ENCODE measurements at regions not wholly inside any gene's neighbourhood (a gene's known extent, or its start where the extent isn't known, plus 50 kb on each side); places are given as distances from the start of the nearest gene placed in this dataset.
"Not testable (repeated sequence)": the region's sequence is repeated elsewhere in the genome, so short reads cannot be mapped to it uniquely, and the experiment has no call there.

DNA sequence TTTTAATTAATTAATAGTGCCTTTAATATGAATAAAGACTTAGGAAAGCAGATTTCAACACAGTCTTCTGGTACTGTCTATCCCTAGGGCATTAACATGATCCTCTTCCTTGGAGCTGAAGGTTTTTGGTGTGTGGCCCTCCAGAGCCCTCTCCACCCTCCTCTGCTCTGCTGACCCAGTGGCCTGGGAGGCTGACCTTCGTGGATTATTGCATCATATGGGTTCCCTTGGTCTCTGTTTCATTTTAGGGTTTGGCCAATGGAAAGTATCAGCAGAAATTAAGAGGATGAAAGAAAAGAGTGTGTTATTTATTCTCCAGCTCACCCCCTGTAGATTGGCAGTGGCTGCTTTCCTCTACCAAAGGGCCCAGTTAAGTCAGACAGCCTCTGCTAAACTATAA is 73.8 kb upstream of the KIF2A start:
- H3K27ac ChIP-seq (ENCODE audit: low read length); H3K27me3 ChIP-seq (ENCODE audit: control insufficient read depth, insufficient read depth, low read length); H3K9me3 ChIP-seq (replicated peaks; ENCODE audit: control insufficient read depth, low read depth, low read length); H3K36me3 ChIP-seq (ENCODE audit: control insufficient read depth, insufficient read depth, low read length); DNase-seq; H3K4me3 ChIP-seq (ENCODE audit: low read length); H3K4me1 ChIP-seq (ENCODE audit: control insufficient read depth, insufficient read depth, low read length): not testable (repeated sequence)
- no CpG with 5 or more reads among the region's 1 CpG for WGBS (ENCODE audit: insufficient coverage)

- 71% methylated on average over 2 of the region's 6 CpGs for WGBS (ENCODE audit: insufficient coverage)
- not testable (repeated sequence) for H3K4me1 ChIP-seq (ENCODE audit: control insufficient read depth, insufficient read depth, low read length)
These were observed 72.6 kb upstream of the KIF2A start for GRCh38 chr5:62233083-62234046.

DNA sequence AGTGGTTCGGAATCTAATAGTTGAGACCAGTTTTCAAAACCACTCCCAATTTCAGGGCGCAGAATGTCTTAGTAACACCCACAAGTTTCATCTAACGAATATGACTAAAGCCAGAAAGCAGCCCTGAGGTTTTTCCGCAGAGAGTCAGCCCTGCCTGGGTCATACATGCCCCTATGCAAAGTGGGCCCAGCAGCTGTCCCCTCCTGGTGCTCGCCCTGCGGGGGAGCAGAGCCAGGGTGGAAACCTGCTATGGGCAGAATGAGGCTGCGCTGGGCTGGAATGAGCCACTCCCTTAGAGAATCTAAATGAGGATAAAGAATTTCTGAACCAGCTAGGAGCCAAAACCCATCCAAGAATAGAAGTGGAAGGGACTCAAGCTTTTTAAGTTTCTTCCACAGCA is 69.4 kb upstream of the KIF2A start:
- not testable (repeated sequence) for H3K4me1 ChIP-seq (ENCODE audit: control insufficient read depth, insufficient read depth, low read length); H3K27ac ChIP-seq (ENCODE audit: low read length); H3K4me3 ChIP-seq (ENCODE audit: low read length); H3K9me3 ChIP-seq (replicated peaks; ENCODE audit: control insufficient read depth, low read depth, low read length); H3K27me3 ChIP-seq (ENCODE audit: control insufficient read depth, insufficient read depth, low read length); H3K36me3 ChIP-seq (ENCODE audit: control insufficient read depth, insufficient read depth, low read length)
- DNase-seq: peak; percentile 38
- 60% methylated on average over 1 of the region's 7 CpGs for WGBS (ENCODE audit: insufficient coverage)

More at GRCh38 chr5:62233083-62234046, 72.6 kb upstream of the KIF2A start:
- not testable (repeated sequence) for H3K9me3 ChIP-seq (replicated peaks; ENCODE audit: control insufficient read depth, low read depth, low read length); H3K27me3 ChIP-seq (ENCODE audit: control insufficient read depth, insufficient read depth, low read length); H3K4me3 ChIP-seq (ENCODE audit: low read length); H3K36me3 ChIP-seq (ENCODE audit: control insufficient read depth, insufficient read depth, low read length)
- peak; percentile 7 for DNase-seq
- peak overlapping the region; percentile 47 for H3K27ac ChIP-seq (ENCODE audit: low read length)

DNA sequence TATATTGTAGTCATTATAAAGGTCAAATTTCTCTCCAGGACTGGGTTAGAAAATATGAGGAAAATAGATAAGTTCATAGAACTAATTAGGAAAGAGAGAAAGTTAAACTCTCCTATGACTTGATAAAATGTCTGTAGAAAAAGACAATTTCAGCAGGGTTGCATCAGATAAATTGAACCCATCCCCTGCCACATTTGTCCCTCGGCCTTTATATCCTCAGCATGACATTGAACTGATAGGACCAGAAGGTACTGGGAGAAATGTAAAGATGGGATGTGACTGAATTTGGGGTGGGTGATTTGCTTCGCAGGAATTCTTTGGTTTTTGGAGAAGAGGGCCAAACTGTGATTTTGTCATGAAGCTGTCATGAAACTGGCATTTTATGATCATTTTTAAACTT is 68.1 kb upstream of the KIF2A start:
- not testable (repeated sequence) for H3K36me3 ChIP-seq (ENCODE audit: control insufficient read depth, insufficient read depth, low read length); H3K27me3 ChIP-seq (ENCODE audit: control insufficient read depth, insufficient read depth, low read length); H3K4me1 ChIP-seq (ENCODE audit: control insufficient read depth, insufficient read depth, low read length); H3K4me3 ChIP-seq (ENCODE audit: low read length); DNase-seq; H3K27ac ChIP-seq (ENCODE audit: low read length); H3K9me3 ChIP-seq (replicated peaks; ENCODE audit: control insufficient read depth, low read depth, low read length)
- WGBS (ENCODE audit: insufficient coverage): no CpG with 5 or more reads among the region's 2 CpGs

- not testable (repeated sequence) for H3K9me3 ChIP-seq (replicated peaks; ENCODE audit: control insufficient read depth, low read depth, low read length); H3K36me3 ChIP-seq (ENCODE audit: control insufficient read depth, insufficient read depth, low read length); DNase-seq; H3K4me3 ChIP-seq (ENCODE audit: low read length); H3K4me1 ChIP-seq (ENCODE audit: control insufficient read depth, insufficient read depth, low read length); H3K27ac ChIP-seq (ENCODE audit: low read length); H3K27me3 ChIP-seq (ENCODE audit: control insufficient read depth, insufficient read depth, low read length)
- no CpG with 5 or more reads among the region's 3 CpGs for WGBS (ENCODE audit: insufficient coverage)
These were observed 67.4 kb upstream of the KIF2A start for GRCh38 chr5:62238584-62238983.

DNA sequence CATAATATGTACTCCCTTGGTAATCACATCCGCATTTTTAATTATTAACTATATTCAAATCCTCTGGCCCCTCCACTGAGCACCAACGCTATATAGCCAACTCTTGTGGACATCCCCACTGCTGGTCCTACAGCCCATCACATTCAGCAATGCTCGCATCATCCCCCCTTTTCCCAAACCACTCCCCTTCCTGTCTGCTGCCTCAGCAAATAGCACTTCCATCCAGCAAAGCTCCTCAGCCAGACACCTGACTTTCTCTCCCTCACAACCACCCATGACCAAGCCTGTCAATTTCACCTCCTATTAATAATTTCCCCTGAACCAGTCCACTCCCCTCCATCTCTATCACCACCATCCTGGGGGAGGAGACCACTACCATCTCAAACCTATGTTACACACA is 65.5 kb upstream of the KIF2A start:
- H3K27ac ChIP-seq (ENCODE audit: low read length); H3K4me1 ChIP-seq (ENCODE audit: control insufficient read depth, insufficient read depth, low read length); DNase-seq; H3K36me3 ChIP-seq (ENCODE audit: control insufficient read depth, insufficient read depth, low read length); H3K27me3 ChIP-seq (ENCODE audit: control insufficient read depth, insufficient read depth, low read length); H3K4me3 ChIP-seq (ENCODE audit: low read length); H3K9me3 ChIP-seq (replicated peaks; ENCODE audit: control insufficient read depth, low read depth, low read length): not testable (repeated sequence)
- 72% methylated on average over 2 of the region's 3 CpGs for WGBS (ENCODE audit: insufficient coverage)

GRCh38 chr5:62242000-62242399 is 64.0 kb upstream of the KIF2A start:
- H3K36me3 ChIP-seq (ENCODE audit: control insufficient read depth, insufficient read depth, low read length); DNase-seq; H3K27me3 ChIP-seq (ENCODE audit: control insufficient read depth, insufficient read depth, low read length); H3K4me1 ChIP-seq (ENCODE audit: control insufficient read depth, insufficient read depth, low read length); H3K9me3 ChIP-seq (replicated peaks; ENCODE audit: control insufficient read depth, low read depth, low read length); H3K27ac ChIP-seq (ENCODE audit: low read length); H3K4me3 ChIP-seq (ENCODE audit: low read length): not testable (repeated sequence)
- no CpG with 5 or more reads among the region's 5 CpGs for WGBS (ENCODE audit: insufficient coverage)

GRCh38 chr5:62243046-62243445 is 63.0 kb upstream of the KIF2A start:
- not testable (repeated sequence) for DNase-seq; H3K27me3 ChIP-seq (ENCODE audit: control insufficient read depth, insufficient read depth, low read length); H3K4me1 ChIP-seq (ENCODE audit: control insufficient read depth, insufficient read depth, low read length); H3K27ac ChIP-seq (ENCODE audit: low read length); H3K9me3 ChIP-seq (replicated peaks; ENCODE audit: control insufficient read depth, low read depth, low read length); H3K4me3 ChIP-seq (ENCODE audit: low read length); H3K36me3 ChIP-seq (ENCODE audit: control insufficient read depth, insufficient read depth, low read length)
- WGBS (ENCODE audit: insufficient coverage): no CpG with 5 or more reads among the region's 2 CpGs

DNA sequence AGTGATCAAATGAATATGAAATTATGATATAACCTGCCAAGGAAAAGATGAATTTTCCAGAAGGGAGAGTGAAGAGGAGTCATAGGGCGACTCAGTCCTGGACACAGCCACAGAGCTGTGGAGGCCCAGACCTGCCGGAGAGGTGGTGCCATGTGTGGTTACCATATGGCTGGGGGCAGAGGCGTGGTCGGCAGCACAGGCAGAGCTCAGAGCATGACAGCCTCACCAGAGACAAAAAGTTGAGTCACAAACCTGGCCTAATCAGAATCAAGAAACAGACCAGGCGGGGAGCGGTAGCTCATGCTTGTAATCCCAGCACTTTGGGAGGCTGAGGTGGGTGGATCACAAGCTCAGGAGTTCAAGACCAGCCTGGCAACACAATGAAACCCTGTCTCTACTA is 57.8 kb upstream of the KIF2A start:
- not testable (repeated sequence) for H3K9me3 ChIP-seq (replicated peaks; ENCODE audit: control insufficient read depth, low read depth, low read length); H3K4me1 ChIP-seq (ENCODE audit: control insufficient read depth, insufficient read depth, low read length); H3K27me3 ChIP-seq (ENCODE audit: control insufficient read depth, insufficient read depth, low read length); H3K4me3 ChIP-seq (ENCODE audit: low read length); DNase-seq; H3K36me3 ChIP-seq (ENCODE audit: control insufficient read depth, insufficient read depth, low read length); H3K27ac ChIP-seq (ENCODE audit: low read length)
- WGBS (ENCODE audit: insufficient coverage): 72% methylated on average over 4 of the region's 6 CpGs

- not testable (repeated sequence) for H3K4me3 ChIP-seq (ENCODE audit: low read length); H3K4me1 ChIP-seq (ENCODE audit: control insufficient read depth, insufficient read depth, low read length); H3K27ac ChIP-seq (ENCODE audit: low read length); H3K27me3 ChIP-seq (ENCODE audit: control insufficient read depth, insufficient read depth, low read length); H3K9me3 ChIP-seq (replicated peaks; ENCODE audit: control insufficient read depth, low read depth, low read length); H3K36me3 ChIP-seq (ENCODE audit: control insufficient read depth, insufficient read depth, low read length); DNase-seq
- no CpG with 5 or more reads among the region's 3 CpGs for WGBS (ENCODE audit: insufficient coverage)
These were observed 55.9 kb upstream of the KIF2A start for GRCh38 chr5:62250085-62250484.

DNA sequence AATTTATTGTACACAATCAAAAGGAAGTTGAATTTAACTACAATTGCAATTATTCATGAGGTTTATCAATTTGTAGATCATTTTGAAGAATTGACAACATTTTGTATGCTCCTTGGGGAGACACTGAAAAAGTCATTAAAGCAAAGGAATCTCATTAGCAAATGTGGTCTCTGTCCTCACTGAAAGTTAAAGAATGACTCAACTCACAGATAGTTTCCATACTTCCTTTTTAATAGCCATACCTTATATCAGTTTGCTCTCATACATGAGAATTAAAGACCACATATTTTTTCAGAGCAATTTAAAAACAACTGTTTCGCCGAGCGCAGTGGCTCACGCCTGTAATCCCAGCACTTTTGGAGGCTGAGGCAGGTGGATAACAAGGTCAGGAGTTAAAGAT is 55.1 kb upstream of the KIF2A start:
- not testable (repeated sequence) for H3K4me3 ChIP-seq (ENCODE audit: low read length); H3K27me3 ChIP-seq (ENCODE audit: control insufficient read depth, insufficient read depth, low read length); DNase-seq; H3K36me3 ChIP-seq (ENCODE audit: control insufficient read depth, insufficient read depth, low read length); H3K9me3 ChIP-seq (replicated peaks; ENCODE audit: control insufficient read depth, low read depth, low read length); H3K4me1 ChIP-seq (ENCODE audit: control insufficient read depth, insufficient read depth, low read length); H3K27ac ChIP-seq (ENCODE audit: low read length)
- WGBS (ENCODE audit: insufficient coverage): no CpG with 5 or more reads among the region's 4 CpGs
